Neural progenitor cell (in vitro differentiated cells): ENCODE measurements at regions not wholly inside any gene's neighbourhood (a gene's known extent, or its start where the extent isn't known, plus 50 kb on each side); places are given as distances from the start of the nearest gene placed in this dataset.

Source experiments
- DNase-seq: peaks from one replicate; pipeline ENCODE4 v3.0.0-alpha.2; 2016; ENCODE audit warnings: low spot score
- H2AFZ ChIP-seq: fragments of 200-600 bp; sonication (generic); replicated peaks from 2 replicates; pipeline ENCODE4 v1.6.1; 2016; ENCODE audit warnings: antibody characterized with exemption
- H3F3A ChIP-seq: fragments of 200-600 bp; sonication (generic); 2 replicates; pipeline ENCODE4 v1.6.1; 2016; ENCODE audit warnings: antibody characterized with exemption, low read depth
- H3K27ac ChIP-seq: fragments of 200-600 bp; sonication (generic); 2 replicates; pipeline ENCODE4 v1.5.1; 2016; ENCODE audit warnings: mild to moderate bottlenecking
- H3K27me3 ChIP-seq: fragments of 200-600 bp; sonication (generic); 2 replicates; pipeline ENCODE4 v1.6.1; 2016; ENCODE audit warnings: mild to moderate bottlenecking, moderate library complexity
- H3K36me3 ChIP-seq: fragments of 200-600 bp; sonication (generic); 2 replicates; pipeline ENCODE4 v1.5.1; 2016
- H3K4me1 ChIP-seq: fragments of 200-600 bp; sonication (generic); 2 replicates; pipeline ENCODE4 v1.6.1; 2016; ENCODE audit warnings: mixed run types
- H3K4me2 ChIP-seq: fragments of 200-600 bp; sonication (generic); 2 replicates; pipeline ENCODE4 v1.6.1; 2016
- H3K4me3 ChIP-seq: fragments of 200-600 bp; sonication (generic); 2 replicates; pipeline ENCODE4 v1.5.1; 2016
- H3K79me2 ChIP-seq: fragments of 200-600 bp; sonication (generic); 2 replicates; pipeline ENCODE4 v1.6.1; 2016; ENCODE audit warnings: low read depth
- H3K9ac ChIP-seq: fragments of 200-600 bp; sonication (generic); 2 replicates; pipeline ENCODE4 v1.6.1; 2016
- H3K9me3 ChIP-seq: fragments of 200-600 bp; sonication (generic); 2 replicates; pipeline ENCODE4 v1.5.1; 2016; ENCODE audit warnings: low read depth
- H4K20me1 ChIP-seq: fragments of 200-600 bp; sonication (generic); 2 replicates; pipeline ENCODE4 v1.6.1; 2016; ENCODE audit warnings: low read depth
- H3K27ac Mint-ChIP-seq: 3 replicates; pipeline ENCODE4 v1.8.0; 2021; ENCODE audit warnings: mixed read lengths
- H3K27me3 Mint-ChIP-seq: 2 replicates; pipeline ENCODE4 v1.8.0; 2022; ENCODE audit warnings: low read depth, mild to moderate bottlenecking, inconsistent platforms, moderate library complexity, mixed read lengths; ENCODE audit not compliant: insufficient read depth
- H3K36me3 Mint-ChIP-seq: 3 replicates; pipeline ENCODE4 v1.8.0; 2021; ENCODE audit warnings: mixed read lengths
- H3K4me1 Mint-ChIP-seq: 3 replicates; pipeline ENCODE4 v1.8.0; 2021; ENCODE audit warnings: mixed read lengths
- H3K4me3 Mint-ChIP-seq: 3 replicates; pipeline ENCODE4 v1.8.0; 2021; ENCODE audit warnings: mild to moderate bottlenecking, moderate library complexity, mixed read lengths
- H3K9me3 Mint-ChIP-seq: 3 replicates; pipeline ENCODE4 v1.8.0; 2020; ENCODE audit warnings: mixed read lengths
- CTCF ChIP-seq: fragments of 200-600 bp; sonication (generic); IDR thresholded peaks from 2 replicates; pipeline ENCODE4 v1.5.1; 2017; ENCODE audit warnings: antibody characterized with exemption, mild to moderate bottlenecking
- EZH2 ChIP-seq: fragments of 200-600 bp; sonication (generic); IDR thresholded peaks from 2 replicates; pipeline ENCODE4 v1.6.1; 2017; ENCODE audit warnings: antibody characterized with exemption, mild to moderate bottlenecking, moderate library complexity
- EZH2phosphoT487 ChIP-seq: fragments of 200-600 bp; sonication (generic); IDR thresholded peaks from 2 replicates; pipeline ENCODE4 v1.6.1; 2017; ENCODE audit warnings: antibody characterized with exemption

GRCh38 chr3:102240720-102241119, 194.1 kb upstream of the ZPLD1 start:
- H3K9ac ChIP-seq, result no peak overlapping the region
- no peak overlapping the region for H3K4me2 ChIP-seq
- Mint-ChIP-seq H3K4me3 (no peak overlapping the region), H3K27me3 (no peaks in the 10 kb centered on the region), H3K9me3 (no peaks in the 10 kb centered on the region), H3K27ac (no peak overlapping the region), H3K36me3 (no peaks in the 10 kb centered on the region), H3K4me1 (peaks cover 19% of the 10 kb centered on the region)
- H3K79me2 ChIP-seq, result no peaks in the 10 kb centered on the region
- no peaks in the 10 kb centered on the region for H4K20me1 ChIP-seq
- no peak overlapping the region for H2AFZ ChIP-seq
- H3K4me3 ChIP-seq, result no peak overlapping the region
- H3K27ac ChIP-seq, result no peak overlapping the region
- DNase-seq, result no peak
- no peaks in the 10 kb centered on the region for H3K9me3 ChIP-seq
- peaks cover 25% of the 10 kb centered on the region for H3F3A ChIP-seq
- no peaks in the 10 kb centered on the region for H3K27me3 ChIP-seq
- no peak for TF ChIP-seq EZH2phosphoT487
- TF ChIP-seq CTCF, result no peak
- TF ChIP-seq EZH2, result no peak
- peaks cover 21% of the 10 kb centered on the region for H3K4me1 ChIP-seq
- H3K36me3 ChIP-seq, result no peaks in the 10 kb centered on the region

- no peak overlapping the region for H3K4me3 Mint-ChIP-seq
Measured at GRCh38 chr3:102248981-102249705, 185.7 kb upstream of the ZPLD1 start.

GRCh38 chr3:102255736-102256135, 179.1 kb upstream of the ZPLD1 start:
- no peaks in the 10 kb centered on the region for H3K9me3 ChIP-seq
- H3K27me3 Mint-ChIP-seq, result peaks cover 2% of the 10 kb centered on the region
- no peak overlapping the region for H3K9ac ChIP-seq
- DNase-seq, result no peak
- H3K27ac ChIP-seq, result no peak overlapping the region
- peaks cover 10% of the 10 kb centered on the region for H3K4me1 Mint-ChIP-seq
- H3K4me2 ChIP-seq, result no peak overlapping the region
- H3K9me3 Mint-ChIP-seq, result peaks cover 3% of the 10 kb centered on the region
- H3K27me3 ChIP-seq, result no peaks in the 10 kb centered on the region
- peaks cover 8% of the 10 kb centered on the region for H3K4me1 ChIP-seq
- H2AFZ ChIP-seq, result no peak overlapping the region
- H3F3A ChIP-seq, result no peaks in the 10 kb centered on the region
- H3K4me3 ChIP-seq, result no peak overlapping the region
- no peaks in the 10 kb centered on the region for H4K20me1 ChIP-seq
- H3K36me3 ChIP-seq, result no peaks in the 10 kb centered on the region
- no peak overlapping the region for H3K27ac Mint-ChIP-seq
- no peaks in the 10 kb centered on the region for H3K36me3 Mint-ChIP-seq
- no peak overlapping the region for H3K4me3 Mint-ChIP-seq
- H3K79me2 ChIP-seq, result no peaks in the 10 kb centered on the region
- no peak for TF ChIP-seq EZH2phosphoT487
- TF ChIP-seq CTCF, result no peak
- TF ChIP-seq EZH2, result no peak

More at GRCh38 chr3:102248981-102249705, 185.7 kb upstream of the ZPLD1 start:
- Histone ChIP-seq H3K36me3 (no peaks in the 10 kb centered on the region), H3K4me1 (peaks cover 11% of the 10 kb centered on the region), H4K20me1 (no peaks in the 10 kb centered on the region), H3K9ac (no peak overlapping the region), H2AFZ (no peak overlapping the region), H3K27me3 (no peaks in the 10 kb centered on the region), H3F3A (no peaks in the 10 kb centered on the region), H3K9me3 (no peaks in the 10 kb centered on the region), H3K4me2 (no peak overlapping the region), H3K4me3 (no peak overlapping the region), H3K27ac (no peak overlapping the region), H3K79me2 (no peaks in the 10 kb centered on the region)
- H3K4me1 Mint-ChIP-seq, result peaks cover 8% of the 10 kb centered on the region
- no peak overlapping the region for H3K27ac Mint-ChIP-seq
- peaks cover 2% of the 10 kb centered on the region for H3K27me3 Mint-ChIP-seq
- no peak for DNase-seq
- no peaks in the 10 kb centered on the region for H3K36me3 Mint-ChIP-seq
- TF ChIP-seq EZH2phosphoT487 (no peak), CTCF (no peak), EZH2 (no peak)
- H3K9me3 Mint-ChIP-seq, result peaks cover 3% of the 10 kb centered on the region
